SK-N-SH treated with all-trans-retinoic acid at 6 μM for 48 hours (cell line): ENCODE measurements at regions not wholly inside any gene's neighbourhood (a gene's known extent, or its start where the extent isn't known, plus 50 kb on each side); places are given as distances from the start of the nearest gene placed in this dataset.

Experiments used
- ARNTL ChIP-seq: fragments of 450-650 bp; formaldehyde crosslinking; IDR thresholded peaks from 2 replicates; pipeline ENCODE4 v1.5.0; 2020; ENCODE audit warnings: low read depth, mild to moderate bottlenecking, moderate library complexity, borderline replicate concordance
- CSDC2 ChIP-seq: fragments of 250-450 bp; sonication (Bioruptor Pico); IDR thresholded peaks from 2 replicates; pipeline ENCODE4 v1.5.0; 2020; ENCODE audit warnings: mild to moderate bottlenecking, moderate library complexity
- CSRNP3 ChIP-seq: fragments of 250-450 bp; sonication (Bioruptor Pico); IDR thresholded peaks from 2 replicates; pipeline ENCODE4 v1.5.1; 2021; ENCODE audit warnings: mild to moderate bottlenecking, moderate library complexity
- ESRRG ChIP-seq: fragments of 250-450 bp; sonication (Bioruptor Pico); IDR thresholded peaks from 2 replicates; pipeline ENCODE4 v1.6.1; 2021; ENCODE audit warnings: mild to moderate bottlenecking
- PATZ1 ChIP-seq: fragments of 250-450 bp; sonication (Bioruptor Pico); IDR thresholded peaks from 2 replicates; pipeline ENCODE4 v1.8.0; 2020; ENCODE audit warnings: mild to moderate bottlenecking, moderate library complexity, borderline replicate concordance
- PPARA ChIP-seq: fragments of 250-450 bp; sonication (Bioruptor Pico); IDR thresholded peaks from 2 replicates; pipeline ENCODE4 v1.5.0; 2020; ENCODE audit warnings: mild to moderate bottlenecking, borderline replicate concordance
- RARB ChIP-seq: fragments of 250-450 bp; sonication (Bioruptor Pico); IDR thresholded peaks from 2 replicates; pipeline ENCODE4 v1.8.0; 2021; ENCODE audit warnings: mild to moderate bottlenecking, moderate library complexity
- TCF4 ChIP-seq: fragments of 250-450 bp; sonication (Bioruptor Pico); IDR thresholded peaks from 2 replicates; pipeline ENCODE4 v1.8.0; 2021; ENCODE audit warnings: mild to moderate bottlenecking, moderate library complexity, borderline replicate concordance
- TSHZ2 ChIP-seq: fragments of 250-450 bp; sonication (Bioruptor Pico); IDR thresholded peaks from 2 replicates; pipeline ENCODE4 v1.5.0; 2020; ENCODE audit warnings: mild to moderate bottlenecking, moderate library complexity
- ZFP3 ChIP-seq: fragments of 250-450 bp; sonication (Bioruptor Pico); IDR thresholded peaks from 2 replicates; pipeline ENCODE4 v1.5.0; 2020; ENCODE audit warnings: mild to moderate bottlenecking, moderate library complexity
- ZFP30 ChIP-seq: fragments of 450-650 bp; formaldehyde crosslinking; IDR thresholded peaks from 2 replicates; pipeline ENCODE4 v1.5.0; 2022; ENCODE audit warnings: mild to moderate bottlenecking, moderate library complexity
- ZNF8 ChIP-seq: fragments of 450-650 bp; formaldehyde crosslinking; IDR thresholded peaks from 2 replicates; pipeline ENCODE4 v1.5.0; 2020; ENCODE audit warnings: mild to moderate bottlenecking, moderate library complexity

GRCh38 chr3:150075417-150075865 is 104.7 kb upstream of the PFN2 start:
- TF ChIP-seq PATZ1 = no peak
- no peak for TF ChIP-seq ARNTL (CRISPR knock-in tag)
- TF ChIP-seq ZNF8 (CRISPR knock-in tag) = no peak
- no peak for TF ChIP-seq ZFP3 (CRISPR knock-in tag)
- no peak for TF ChIP-seq TSHZ2
- no peak for TF ChIP-seq CSDC2 (CRISPR knock-in tag)
- no peak for TF ChIP-seq CSRNP3 (CRISPR knock-in tag)
- TF ChIP-seq RARB (CRISPR knock-in tag) = no peak
- TF ChIP-seq ZFP30 (CRISPR knock-in tag) = no peak
- TF ChIP-seq TCF4 (CRISPR knock-in tag) = no peak
- TF ChIP-seq ESRRG (CRISPR knock-in tag) = no peak
- no peak for TF ChIP-seq PPARA (CRISPR knock-in tag)
